D341Med (cell line): ENCODE measurements at regions not wholly inside any gene's neighbourhood (a gene's known extent, or its start where the extent isn't known, plus 50 kb on each side); places are given as distances from the start of the nearest gene placed in this dataset.
"Not testable (repeated sequence)": the region's sequence is repeated elsewhere in the genome, so short reads cannot be mapped to it uniquely, and the experiment has no call there.

Experiments
- DNase-seq: peaks from one replicate; pipeline ENCODE4 v3.0.0; 2012; ENCODE audit warnings: low spot score

- no peak for DNase-seq
Measured at GRCh38 chr16:26394409-26394808, 672.3 kb upstream of the C16orf82 start.

GRCh38 chr16:26395700-26396099 lies 671.0 kb upstream of the C16orf82 start:
- no peak for DNase-seq

- DNase-seq = no peak
Measured at GRCh38 chr16:26396511-26397235, 670.1 kb upstream of the C16orf82 start.

- DNase-seq = no peak
Measured at GRCh38 chr16:26413780-26414179, 652.9 kb upstream of the C16orf82 start.

GRCh38 chr16:26419458-26419857 lies 647.3 kb upstream of the C16orf82 start:
- not testable (repeated sequence) for DNase-seq

GRCh38 chr16:26430618-26431017 lies 636.1 kb upstream of the C16orf82 start:
- no peak for DNase-seq

- DNase-seq = no peak
Measured at GRCh38 chr16:26433807-26434206, 632.9 kb upstream of the C16orf82 start.

- no peak for DNase-seq
Measured at GRCh38 chr16:26441178-26441577, 625.5 kb upstream of the C16orf82 start.

GRCh38 chr16:26442321-26442720 lies 624.4 kb upstream of the C16orf82 start:
- DNase-seq = no peak

- DNase-seq = no peak
Measured at GRCh38 chr16:26447570-26447969, 619.2 kb upstream of the C16orf82 start.

GRCh38 chr16:26453215-26453614 lies 613.5 kb upstream of the C16orf82 start:
- no peak for DNase-seq

- DNase-seq = no peak
Measured at GRCh38 chr16:26454102-26454501, 612.6 kb upstream of the C16orf82 start.

GRCh38 chr16:26456074-26456473 lies 610.7 kb upstream of the C16orf82 start:
- no peak for DNase-seq

- no peak for DNase-seq
Measured at GRCh38 chr16:26457095-26457494, 609.6 kb upstream of the C16orf82 start.

- no peak for DNase-seq
Measured at GRCh38 chr16:26457882-26458281, 608.8 kb upstream of the C16orf82 start.

- DNase-seq = no peak
Measured at GRCh38 chr16:26464576-26465266, 602.0 kb upstream of the C16orf82 start.

GRCh38 chr16:26474405-26474804 lies 592.3 kb upstream of the C16orf82 start:
- DNase-seq = not testable (repeated sequence)

- no peak for DNase-seq
Measured at GRCh38 chr16:26475596-26475995, 591.1 kb upstream of the C16orf82 start.

GRCh38 chr16:26491101-26491670 lies 575.5 kb upstream of the C16orf82 start:
- DNase-seq = no peak

GRCh38 chr16:26491962-26492361 lies 574.8 kb upstream of the C16orf82 start:
- no peak for DNase-seq

- DNase-seq = no peak
Measured at GRCh38 chr16:26493751-26494150, 573.0 kb upstream of the C16orf82 start.

GRCh38 chr16:26497896-26498295 lies 568.8 kb upstream of the C16orf82 start:
- DNase-seq = no peak

- no peak for DNase-seq
Measured at GRCh38 chr16:26500326-26500725, 566.4 kb upstream of the C16orf82 start.
